GM19452 (cell line): ENCODE measurements at regions not wholly inside any gene's neighbourhood (a gene's known extent, or its start where the extent isn't known, plus 50 kb on each side); places are given as distances from the start of the nearest gene placed in this dataset.
"Not testable (repeated sequence)": the region's sequence is repeated elsewhere in the genome, so short reads cannot be mapped to it uniquely, and the experiment has no call there.

Source experiments
- ATAC-seq: cut with Tn5 transposase; IDR thresholded peaks from one replicate; pipeline ENCODE4 v1.9.1; 2021; ENCODE audit not compliant: unreplicated experiment

DNA sequence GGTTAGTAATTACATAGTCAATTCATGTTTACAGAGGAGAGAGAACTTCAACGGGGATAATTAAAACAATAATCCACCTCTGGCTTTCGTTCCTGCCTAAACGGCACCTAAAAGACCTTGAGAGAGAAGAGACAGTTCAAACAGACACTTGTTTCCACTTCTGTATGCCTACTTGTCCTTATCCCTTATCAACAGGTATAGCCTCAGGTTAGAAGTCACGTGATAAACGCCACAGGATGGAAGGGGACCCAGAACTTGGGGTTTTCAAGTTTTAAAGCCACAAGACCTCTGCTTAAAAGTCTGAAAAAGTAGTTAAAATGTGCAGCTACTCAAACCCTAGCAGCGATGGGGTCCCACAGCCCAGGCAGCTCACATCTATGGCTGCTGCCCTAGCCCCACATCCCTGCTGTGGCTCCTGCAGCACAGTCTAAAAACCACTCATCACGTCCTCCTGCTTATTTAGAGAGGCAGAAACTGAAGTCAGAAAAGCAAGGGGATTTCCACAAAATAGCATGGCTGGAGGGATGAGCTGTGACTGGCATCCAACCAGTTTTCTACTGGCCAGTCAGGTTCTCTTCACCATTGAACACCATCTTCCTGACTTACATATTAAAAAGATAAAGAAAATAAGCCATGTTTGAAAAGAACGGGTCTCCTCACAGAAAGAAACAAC lies 51.2 kb upstream of the SEC16B start:
- no peak for ATAC-seq

GRCh38 chr1:178021950-178022349 lies 52.1 kb upstream of the SEC16B start:
- ATAC-seq = no peak

DNA sequence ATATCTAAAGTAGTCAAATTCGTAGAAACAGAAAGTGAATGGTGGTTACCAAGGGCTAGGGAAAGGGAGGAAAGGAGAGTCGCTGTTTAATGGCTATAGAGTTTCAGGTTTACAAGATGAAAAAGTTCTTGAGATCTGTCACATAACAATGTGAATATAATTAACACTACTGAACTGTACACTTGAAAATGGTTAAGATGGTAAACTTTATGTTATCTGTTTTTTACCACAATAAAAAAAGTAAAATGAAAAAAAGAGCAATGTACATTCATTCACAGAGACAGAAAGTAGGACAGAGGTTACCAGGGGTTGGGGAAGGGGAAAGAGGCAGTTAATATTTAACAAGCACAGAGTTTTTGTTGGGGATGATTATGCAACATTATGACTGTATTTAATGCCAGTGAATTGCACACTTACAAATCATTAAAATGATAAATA lies 53.3 kb upstream of the SEC16B start:
- ATAC-seq = peak; percentile 75

GRCh38 chr1:178024504-178024903 lies 54.6 kb upstream of the SEC16B start:
- ATAC-seq = no peak

GRCh38 chr1:178025613-178026356 lies 55.9 kb upstream of the SEC16B start:
- ATAC-seq = no peak

GRCh38 chr1:178028841-178029481 lies 59.1 kb upstream of the SEC16B start:
- no peak for ATAC-seq

DNA sequence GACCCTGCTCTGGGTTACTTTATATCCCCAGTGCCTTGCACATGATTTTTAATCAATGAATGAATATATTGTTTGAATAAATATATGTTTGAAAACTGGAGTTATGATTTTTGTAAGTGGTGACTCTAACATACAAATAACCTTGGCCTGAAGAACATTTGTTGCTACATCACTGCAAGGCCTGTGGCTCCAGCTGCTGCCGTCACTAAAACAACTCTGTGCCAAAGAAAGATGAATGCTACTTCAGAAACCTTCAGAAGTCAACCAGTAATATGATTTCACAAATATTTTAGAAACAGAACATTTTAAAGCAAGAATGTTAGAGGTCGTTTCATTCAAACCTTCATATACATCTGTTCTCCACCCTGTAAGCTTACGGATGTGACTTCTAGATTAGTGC lies 60.6 kb upstream of the SEC16B start:
- ATAC-seq = no peak

- ATAC-seq = peak; percentile 77
Measured at GRCh38 chr1:178031856-178032320, 62.0 kb upstream of the RASAL2 start.

DNA sequence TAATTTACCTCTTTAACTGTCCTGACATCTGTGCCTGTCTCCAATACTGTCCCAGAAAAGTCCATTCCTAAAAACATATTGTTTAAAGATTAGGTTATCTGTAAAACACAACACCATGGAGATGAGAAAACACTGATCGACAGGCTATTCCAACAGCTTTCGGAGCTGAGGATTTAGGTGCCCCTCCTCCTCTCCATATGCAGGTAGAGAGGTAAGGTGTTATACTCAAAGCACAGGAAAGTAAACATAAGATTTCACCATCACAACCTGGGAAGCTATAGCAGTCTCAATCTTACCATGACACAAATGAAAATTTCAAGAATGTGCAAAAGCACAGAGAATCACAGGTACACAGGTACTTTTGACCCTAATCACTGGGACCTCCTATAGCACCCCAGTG lies 60.9 kb upstream of the RASAL2 start:
- no peak for ATAC-seq

- ATAC-seq = no peak
Measured at GRCh38 chr1:178034676-178035075, 59.2 kb upstream of the RASAL2 start.

DNA sequence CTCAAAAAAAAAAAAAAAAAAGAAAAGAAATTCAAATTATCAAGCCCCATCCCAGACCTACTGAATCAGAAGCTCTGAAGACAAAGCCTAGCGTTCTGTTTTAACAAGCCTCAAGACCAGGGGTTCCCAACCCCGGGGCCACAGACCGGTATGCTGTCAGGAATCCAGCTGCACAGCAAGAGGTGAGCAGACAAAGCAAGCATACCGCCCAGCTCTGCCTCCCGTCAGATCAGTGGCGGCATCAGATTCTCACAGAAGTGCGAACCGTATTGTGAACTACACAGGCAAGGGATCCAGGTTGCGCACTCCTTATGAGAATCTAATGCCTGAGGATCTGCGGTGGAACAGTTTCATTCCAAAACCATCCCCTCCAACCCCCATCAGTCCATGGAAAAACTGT lies 57.8 kb upstream of the RASAL2 start:
- ATAC-seq = no peak

DNA sequence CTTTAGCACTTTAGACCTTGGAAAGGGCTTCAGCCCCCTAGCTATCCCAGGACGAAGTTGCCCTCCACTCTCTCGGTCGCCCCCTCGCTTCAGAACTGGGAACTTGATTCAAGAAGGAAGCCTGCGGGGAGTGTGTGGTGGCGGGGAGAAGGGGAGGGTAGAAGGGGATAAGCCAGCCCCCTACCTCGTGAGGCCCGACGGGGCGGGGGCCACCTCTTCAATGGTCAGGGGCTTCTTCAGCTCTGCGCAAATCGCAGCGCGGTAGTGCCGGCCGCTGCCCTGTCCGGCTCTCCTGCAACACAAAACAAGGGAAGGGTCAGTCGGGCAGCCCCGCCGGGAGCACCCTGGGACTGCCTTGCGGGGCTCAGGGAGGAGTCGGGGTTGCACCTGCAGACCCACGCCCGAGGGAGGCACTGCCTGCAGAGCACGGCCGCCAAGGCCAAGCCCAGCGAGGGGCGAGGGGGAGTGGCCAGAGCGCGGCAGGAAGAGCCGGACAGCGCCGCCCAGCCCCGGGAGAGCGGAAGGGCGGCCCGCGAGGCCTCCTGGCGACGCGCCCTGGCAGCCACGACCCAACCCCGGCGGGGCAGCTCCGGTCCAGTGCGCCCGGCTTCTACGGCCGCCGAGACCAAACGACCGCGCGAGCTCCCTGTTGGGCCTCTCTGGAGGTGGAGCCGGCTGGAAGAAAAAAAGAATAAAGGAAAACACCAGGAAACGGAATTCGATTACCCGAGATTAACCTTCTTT lies 56.2 kb upstream of the RASAL2 start:
- no peak for ATAC-seq

DNA sequence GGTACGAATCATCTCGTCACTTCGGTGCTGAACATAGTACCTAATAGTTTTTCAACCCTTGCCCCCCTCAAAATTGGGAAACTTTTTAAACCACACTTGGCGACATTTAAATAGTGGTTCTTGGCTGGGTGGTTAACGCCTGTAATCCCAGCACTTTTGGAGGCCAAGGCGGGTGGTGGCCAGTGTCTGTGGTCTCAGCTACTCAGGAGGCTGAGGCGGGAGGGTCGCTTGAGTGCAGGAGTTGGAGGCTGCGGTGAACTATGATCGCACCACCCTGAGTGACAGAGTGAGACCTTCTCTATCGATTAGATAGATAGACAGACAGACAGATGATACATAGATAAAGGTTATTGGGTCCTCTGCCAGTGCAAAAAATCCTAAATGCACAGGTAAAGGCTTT lies 55.5 kb upstream of the RASAL2 start:
- ATAC-seq = no peak

- no peak for ATAC-seq
Measured at GRCh38 chr1:178039891-178040290, 54.0 kb upstream of the RASAL2 start.

- not testable (repeated sequence) for ATAC-seq
Measured at GRCh38 chr1:178043940-178044339, 50.0 kb upstream of the RASAL2 start.
